ENCODE measurements at regions not wholly inside any gene's neighbourhood (a gene's known extent, or its start where the extent isn't known, plus 50 kb on each side); places are given as distances from the start of the nearest gene placed in this dataset.
"Not testable (repeated sequence)": the region's sequence is repeated elsewhere in the genome, so short reads cannot be mapped to it uniquely, and the experiment has no call there.

- DNase-seq (ENCODE audit: low spot score) = not testable (repeated sequence)
Measured at GRCh38 chr20:30393523-30393922, 863.9 kb upstream of the DEFB115 start.

GRCh38 chr20:30397111-30397510 is 860.4 kb upstream of the DEFB115 start:
- not testable (repeated sequence) for DNase-seq (ENCODE audit: low spot score)

GRCh38 chr20:30405061-30405460 is 852.4 kb upstream of the DEFB115 start:
- not testable (repeated sequence) for DNase-seq (ENCODE audit: low spot score)

- not testable (repeated sequence) for DNase-seq (ENCODE audit: low spot score)
Measured at GRCh38 chr20:30405585-30405984, 851.9 kb upstream of the DEFB115 start.

GRCh38 chr20:30406370-30406769 is 851.1 kb upstream of the DEFB115 start:
- DNase-seq (ENCODE audit: low spot score) = not testable (repeated sequence)

- DNase-seq (ENCODE audit: low spot score) = no peak
Measured at GRCh38 chr20:30412972-30413371, 844.5 kb upstream of the DEFB115 start.

- not testable (repeated sequence) for DNase-seq (ENCODE audit: low spot score)
Measured at GRCh38 chr20:30417387-30417786, 840.1 kb upstream of the DEFB115 start.

- DNase-seq (ENCODE audit: low spot score) = not testable (repeated sequence)
Measured at GRCh38 chr20:30418378-30418777, 839.1 kb upstream of the DEFB115 start.

- DNase-seq (ENCODE audit: low spot score) = no peak
Measured at GRCh38 chr20:30419466-30419865, 838.0 kb upstream of the DEFB115 start.

GRCh38 chr20:30419871-30420420 is 837.5 kb upstream of the DEFB115 start:
- DNase-seq (ENCODE audit: low spot score) = not testable (repeated sequence)
